H1 (cell line): ENCODE measurements at regions not wholly inside any gene's neighbourhood (a gene's known extent, or its start where the extent isn't known, plus 50 kb on each side); places are given as distances from the start of the nearest gene placed in this dataset.

ENCODE experiments used
- CBX5 ChIP-seq: fragments of 300-800, 300-1000 bp; sonication (generic); IDR thresholded peaks from 2 replicates; pipeline ENCODE4 v1.7.1; 2016; ENCODE audit warnings: antibody characterized with exemption, low read length, low read depth
- CTCF ChIP-seq, 3 experiments: IDR thresholded peaks; 1 replicate in 2 of 3; 2 replicates in 1 of 3; pipeline versions ENCODE4 v1.5.1 to v1.6.1; 2011; ENCODE audit warnings: low read length in 3 of 3, mild to moderate bottlenecking in 3 of 3, inconsistent platforms in 2 of 3, low read depth in 1 of 3, moderate library complexity in 1 of 3; ENCODE audit not compliant: insufficient read depth in 1 of 3; ENCODE audit errors: control extremely low read depth in 1 of 3
- MAFK ChIP-seq: IDR thresholded peaks from 2 replicates; pipeline ENCODE4 v1.6.1; 2012; ENCODE audit warnings: low read depth, mild to moderate bottlenecking, improper control_type of control experiment, low read length
- RAD21 ChIP-seq, 2 experiments: IDR thresholded peaks in 1 of 2; conservative IDR thresholded peaks in 1 of 2; 2 replicates each; pipeline ENCODE4 v1.6.1; 2011; ENCODE audit warnings: low read depth in 2 of 2, low read length in 2 of 2, improper control_type of control experiment in 1 of 2, inconsistent platforms in 1 of 2, mild to moderate bottlenecking in 1 of 2, moderate library complexity in 1 of 2
- RXRA ChIP-seq: IDR thresholded peaks from 2 replicates; pipeline ENCODE4 v1.6.1; 2011; ENCODE audit warnings: low read depth, mild to moderate bottlenecking, low read length, moderate library complexity; ENCODE audit not compliant: insufficient read depth
- SAP30 ChIP-seq: fragments of 300-600 bp; sonication (generic); IDR thresholded peaks from 2 replicates; pipeline ENCODE4 v1.7.1; 2012; ENCODE audit warnings: low read length, moderate library complexity, mild to moderate bottlenecking, inconsistent platforms; ENCODE audit not compliant: insufficient read depth, insufficient replicate concordance
- SIN3A ChIP-seq, 2 experiments: IDR thresholded peaks in 1 of 2; conservative IDR thresholded peaks in 1 of 2; 2 replicates each; pipeline ENCODE4 v1.6.1; 2011 to 2012; ENCODE audit warnings: low read length in 2 of 2, improper control_type of control experiment in 1 of 2, low read depth in 1 of 2, mild to moderate bottlenecking in 1 of 2
- TCF12 ChIP-seq: IDR thresholded peaks from 2 replicates; pipeline ENCODE4 v1.6.1; 2011; ENCODE audit warnings: low read depth, mild to moderate bottlenecking, low read length

GRCh38 chr12:22880807-22881206 lies 255.8 kb downstream of the ETNK1 start (continued):
- no peak for TF ChIP-seq RAD21 (IDR thresholded peaks at IDR 0.05 in 1 of 2, conservative IDR thresholded peaks at IDR 0.05 in 1 of 2; ENCODE audit: low read depth in 2 of 2, low read length in 2 of 2)
- no peak for TF ChIP-seq RXRA
- TF ChIP-seq TCF12: no peak
- no peak for TF ChIP-seq CBX5
- TF ChIP-seq SIN3A (conservative IDR thresholded peaks at IDR 0.05 in 1 of 2, IDR thresholded peaks at IDR 0.05 in 1 of 2; ENCODE audit: low read depth in 1 of 2, low read length in 2 of 2): no peak
- TF ChIP-seq SAP30: no peak
- TF ChIP-seq MAFK: no peak
- TF ChIP-seq CTCF (IDR thresholded peaks at IDR 0.05; ENCODE audit: control extremely low read depth in 1 of 3, insufficient read depth in 1 of 3, low read depth in 1 of 3, low read length in 3 of 3): no peak
